AG04449 (cell line): ENCODE measurements at regions not wholly inside any gene's neighbourhood (a gene's known extent, or its start where the extent isn't known, plus 50 kb on each side); places are given as distances from the start of the nearest gene placed in this dataset.
"Not testable (repeated sequence)": the region's sequence is repeated elsewhere in the genome, so short reads cannot be mapped to it uniquely, and the experiment has no call there.

Source experiments
- CTCF ChIA-PET: fragments of 350-600 bp; formaldehyde crosslinking; extraction: SDS; loops from one replicate; lab custom pipeline; 2021; ENCODE audit warnings: antibody characterized with exemption; lab: Yijun Ruan, JAX
- POLR2A ChIA-PET: fragments of 400-600, 350-600 bp; formaldehyde crosslinking; extraction: SDS; loops from one replicate; lab custom pipeline; 2020; ENCODE audit warnings: antibody characterized with exemption, inconsistent platforms; lab: Yijun Ruan, JAX
- DNase-seq: peaks from one replicate; pipeline ENCODE4 v3.0.0-alpha.2; 2010; ENCODE audit warnings: low read depth, low spot score
- H3K4me3 ChIP-seq: 2 replicates; pipeline ENCODE4 v1.5.1; 2011; ENCODE audit warnings: low read depth, mild to moderate bottlenecking, control low read depth, low read length
- TF ChIP-seq, protein P1 (sequence below): IDR thresholded peaks from one replicate; pipeline ENCODE4 v1.5.1; 2011; ENCODE audit warnings: mild to moderate bottlenecking, moderate library complexity, low read length, control low read depth, inconsistent platforms; ENCODE audit not compliant: insufficient read depth; ENCODE audit errors: missing control alignments

- CTCF ChIA-PET: no interaction called here
- no peak for DNase-seq
Observed at GRCh38 chr2:65914244-65914786, 481.9 kb upstream of the SPRED2 start.

DNA sequence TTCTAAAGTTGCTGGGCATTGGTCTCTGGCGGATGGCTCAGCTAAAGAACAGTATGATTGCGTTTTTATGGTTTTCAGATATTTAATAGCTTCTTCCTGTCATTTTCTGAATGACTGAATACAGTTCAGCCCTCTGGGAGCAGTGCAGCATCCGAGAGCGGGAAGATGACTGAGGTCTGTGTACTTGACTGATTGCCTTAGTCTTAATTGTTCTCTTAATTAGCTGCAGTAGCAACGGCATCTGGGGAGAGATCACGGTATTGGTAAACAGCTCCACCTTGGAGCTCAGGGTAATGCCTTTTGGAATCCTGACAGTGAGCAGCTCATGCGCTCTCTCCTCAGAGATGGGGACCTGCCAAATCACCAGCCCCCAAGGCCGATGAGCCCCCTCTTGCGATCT lies 481.4 kb upstream of the SPRED2 start:
- DNase-seq: no peak
- ChIA-PET POLR2A (no interaction called here), CTCF (no interaction called here)
- TF ChIP-seq, protein P1, sequence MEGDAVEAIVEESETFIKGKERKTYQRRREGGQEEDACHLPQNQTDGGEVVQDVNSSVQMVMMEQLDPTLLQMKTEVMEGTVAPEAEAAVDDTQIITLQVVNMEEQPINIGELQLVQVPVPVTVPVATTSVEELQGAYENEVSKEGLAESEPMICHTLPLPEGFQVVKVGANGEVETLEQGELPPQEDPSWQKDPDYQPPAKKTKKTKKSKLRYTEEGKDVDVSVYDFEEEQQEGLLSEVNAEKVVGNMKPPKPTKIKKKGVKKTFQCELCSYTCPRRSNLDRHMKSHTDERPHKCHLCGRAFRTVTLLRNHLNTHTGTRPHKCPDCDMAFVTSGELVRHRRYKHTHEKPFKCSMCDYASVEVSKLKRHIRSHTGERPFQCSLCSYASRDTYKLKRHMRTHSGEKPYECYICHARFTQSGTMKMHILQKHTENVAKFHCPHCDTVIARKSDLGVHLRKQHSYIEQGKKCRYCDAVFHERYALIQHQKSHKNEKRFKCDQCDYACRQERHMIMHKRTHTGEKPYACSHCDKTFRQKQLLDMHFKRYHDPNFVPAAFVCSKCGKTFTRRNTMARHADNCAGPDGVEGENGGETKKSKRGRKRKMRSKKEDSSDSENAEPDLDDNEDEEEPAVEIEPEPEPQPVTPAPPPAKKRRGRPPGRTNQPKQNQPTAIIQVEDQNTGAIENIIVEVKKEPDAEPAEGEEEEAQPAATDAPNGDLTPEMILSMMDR: no peak
- H3K4me3 ChIP-seq: no peak overlapping the region

More at GRCh38 chr2:65914244-65914786, 481.9 kb upstream of the SPRED2 start:
- TF ChIP-seq, protein P1: no peak
- POLR2A ChIA-PET: no interaction called here
- H3K4me3 ChIP-seq: no peak overlapping the region

DNA sequence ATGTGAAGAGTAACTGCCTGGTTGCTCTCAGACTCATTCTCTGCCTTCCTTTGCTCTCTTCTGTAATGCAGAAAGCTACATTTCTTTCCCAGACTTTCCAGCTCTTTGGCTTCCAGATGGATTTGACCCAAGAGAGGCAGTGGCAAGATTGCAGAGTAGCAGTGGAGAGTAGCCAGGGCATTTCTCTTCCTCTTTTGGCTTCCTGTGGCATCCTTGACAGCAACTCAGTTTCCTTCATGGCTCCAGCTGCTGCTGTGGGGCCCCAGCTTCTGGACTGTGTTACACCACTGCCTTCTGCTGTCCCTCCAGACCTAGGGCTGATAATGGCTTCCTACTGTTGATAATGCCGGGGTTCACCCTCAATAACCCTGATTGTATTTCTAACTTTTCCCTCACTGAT lies 469.4 kb upstream of the SPRED2 start:
- TF ChIP-seq, protein P1: no peak
- CTCF ChIA-PET: no interaction called here
- no peak for DNase-seq
- no peak overlapping the region for H3K4me3 ChIP-seq
- POLR2A ChIA-PET: no interaction called here

DNA sequence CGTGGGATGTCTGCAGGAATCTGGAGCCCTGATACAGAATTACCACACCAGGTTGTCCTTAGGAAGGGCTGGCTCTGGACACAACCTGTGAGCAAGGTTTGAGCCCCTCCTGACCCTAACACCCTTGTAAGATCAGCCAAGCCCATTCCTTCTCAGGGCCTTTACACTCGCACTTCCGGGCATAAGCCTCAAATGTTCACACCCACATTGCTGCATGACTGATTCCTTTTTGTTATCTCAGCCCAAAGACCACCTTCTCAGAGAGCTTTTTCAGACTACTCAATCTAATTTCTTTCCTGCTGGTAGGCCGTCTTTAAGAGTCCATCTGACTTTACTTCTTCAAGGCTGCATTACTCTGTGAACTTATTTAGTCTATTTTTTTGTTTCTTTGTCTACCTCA lies 464.0 kb upstream of the SPRED2 start:
- H3K4me3 ChIP-seq: no peak overlapping the region
- POLR2A ChIA-PET: no interaction called here
- TF ChIP-seq, protein P1: no peak
- CTCF ChIA-PET: no interaction called here
- DNase-seq: no peak

DNA sequence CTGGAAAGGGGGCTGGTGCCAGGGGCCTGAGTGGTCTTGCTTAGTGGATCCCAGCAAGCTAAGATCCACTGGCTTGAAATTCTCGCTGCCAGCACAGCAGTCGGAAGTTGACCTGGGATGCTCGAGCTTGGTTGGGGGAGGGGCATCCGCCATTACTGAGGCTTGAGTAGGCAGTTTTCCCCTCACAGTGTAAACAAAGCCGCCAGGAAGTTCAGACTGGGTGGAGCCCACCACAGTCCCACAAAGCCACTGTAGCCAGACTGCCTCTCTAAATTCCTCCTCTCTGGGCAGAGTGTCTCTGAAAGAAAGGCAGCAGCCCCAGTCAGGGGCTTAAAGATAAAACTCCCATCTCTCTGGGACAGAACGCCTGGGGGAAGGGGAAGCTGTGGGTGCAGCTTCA lies 457.7 kb upstream of the SPRED2 start:
- H3K4me3 ChIP-seq, POLR2A ChIA-PET, CTCF ChIA-PET, DNase-seq: not testable (repeated sequence)

- DNase-seq: no peak
- ChIA-PET CTCF (no interaction called here), POLR2A (no interaction called here)
- H3K4me3 ChIP-seq: no peak overlapping the region
- TF ChIP-seq, protein P1: no peak
Observed at GRCh38 chr2:65885266-65885665, 452.9 kb upstream of the SPRED2 start.

GRCh38 chr2:65881592-65881991 lies 449.2 kb upstream of the SPRED2 start:
- CTCF ChIA-PET: no interaction called here
- no peak for DNase-seq
- TF ChIP-seq, protein P1: no peak
- POLR2A ChIA-PET: no interaction called here
- no peak overlapping the region for H3K4me3 ChIP-seq
